ENCODE measurements at regions not wholly inside any gene's neighbourhood (a gene's known extent, or its start where the extent isn't known, plus 50 kb on each side); places are given as distances from the start of the nearest gene placed in this dataset.

- peaks cover 23% of the 10 kb centered on the region for H3K4me1 ChIP-seq (ENCODE audit: insufficient read depth, low read length)
- H3K4me2 ChIP-seq (ENCODE audit: low read depth, low read length), result no peak overlapping the region
- ChIA-PET CTCF (ENCODE audit: low intra/inter-chr PET ratio, low total read pairs) (no interaction called here), POLR2A (interaction anchor here (1.8 kb wide), 1 partner anchor 242 kb away, joined by 8 read pairs; the partner anchor contains the start of gene GLUL)
- no TSS peak for BruUV-seq (replicated peaks)
- no peak overlapping the region for H3K4me3 ChIP-seq (replicated peaks in 1 of 3; ENCODE audit: insufficient read depth in 1 of 3, low read depth in 2 of 3, low read length in 3 of 3)
- ATAC-seq, result no peak
- no peak overlapping the region for H3K9ac ChIP-seq (ENCODE audit: insufficient read depth, low read depth, low read length)
- no peaks in the 10 kb centered on the region for H3K79me2 ChIP-seq (ENCODE audit: insufficient read depth, low read length)
- no peaks in the 10 kb centered on the region for H3K9me3 ChIP-seq (ENCODE audit: low read length)
- intact Hi-C loops (cut with micrococcal nuclease; ENCODE audit: unreplicated experiment), result no loop called here
- no peaks in the 10 kb centered on the region for H4K20me1 ChIP-seq (ENCODE audit: insufficient read depth, low read length)
- H3K36me3 ChIP-seq (replicated peaks in 1 of 2; ENCODE audit: control insufficient read depth in 1 of 2, insufficient read depth in 2 of 2, low read length in 2 of 2), result no peaks in the 10 kb centered on the region
- 51% methylated on average over 6 of the region's 6 CpGs for WGBS (ENCODE audit: low lambda C conversion rate)
- no peak overlapping the region for H3K27ac ChIP-seq (ENCODE audit: extremely low read length, insufficient read depth, low read length)
- no peak overlapping the region for H2AFZ ChIP-seq (ENCODE audit: low read length)
- in situ Hi-C loops (cut with HindIII; ENCODE audit: extremely low pct_ligation_motif_present, low pct_unique_long_range_greater_than_20kb), result loop anchor here (10.0 kb wide), 1 partner anchor 95 kb away; no protein-coding TSS in a partner anchor
- no peak for FAIRE-seq
- DNase-seq (ENCODE audit: low spot score), result no peak
- no peaks in the 10 kb centered on the region; a peak in 1 of 5 replicates for H3K27me3 ChIP-seq (ENCODE audit: control insufficient read depth in 1 of 2, insufficient read depth in 2 of 2, low read length in 2 of 2)
- no peak for TF ChIP-seq ZNF639 (CRISPR knock-in tag; conservative IDR thresholded peaks at IDR 0.05)
- no peak for TF ChIP-seq KLF13 (CRISPR knock-in tag; IDR thresholded peaks at IDR 0.05)
- TF ChIP-seq, protein P1, sequence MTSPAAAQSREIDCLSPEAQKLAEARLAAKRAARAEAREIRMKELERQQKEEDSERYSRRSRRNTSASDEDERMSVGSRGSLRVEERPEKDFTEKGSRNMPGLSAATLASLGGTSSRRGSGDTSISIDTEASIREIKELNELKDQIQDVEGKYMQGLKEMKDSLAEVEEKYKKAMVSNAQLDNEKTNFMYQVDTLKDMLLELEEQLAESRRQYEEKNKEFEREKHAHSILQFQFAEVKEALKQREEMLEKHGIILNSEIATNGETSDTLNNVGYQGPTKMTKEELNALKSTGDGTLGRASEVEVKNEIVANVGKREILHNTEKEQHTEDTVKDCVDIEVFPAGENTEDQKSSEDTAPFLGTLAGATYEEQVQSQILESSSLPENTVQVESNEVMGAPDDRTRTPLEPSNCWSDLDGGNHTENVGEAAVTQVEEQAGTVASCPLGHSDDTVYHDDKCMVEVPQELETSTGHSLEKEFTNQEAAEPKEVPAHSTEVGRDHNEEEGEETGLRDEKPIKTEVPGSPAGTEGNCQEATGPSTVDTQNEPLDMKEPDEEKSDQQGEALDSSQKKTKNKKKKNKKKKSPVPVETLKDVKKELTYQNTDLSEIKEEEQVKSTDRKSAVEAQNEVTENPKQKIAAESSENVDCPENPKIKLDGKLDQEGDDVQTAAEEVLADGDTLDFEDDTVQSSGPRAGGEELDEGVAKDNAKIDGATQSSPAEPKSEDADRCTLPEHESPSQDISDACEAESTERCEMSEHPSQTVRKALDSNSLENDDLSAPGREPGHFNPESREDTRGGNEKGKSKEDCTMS (CRISPR knock-in tag; conservative IDR thresholded peaks at IDR 0.05), result no peak
- TF ChIP-seq KAT8 (CRISPR knock-in tag; IDR thresholded peaks at IDR 0.05), result no peak
- TF ChIP-seq, protein P2, sequence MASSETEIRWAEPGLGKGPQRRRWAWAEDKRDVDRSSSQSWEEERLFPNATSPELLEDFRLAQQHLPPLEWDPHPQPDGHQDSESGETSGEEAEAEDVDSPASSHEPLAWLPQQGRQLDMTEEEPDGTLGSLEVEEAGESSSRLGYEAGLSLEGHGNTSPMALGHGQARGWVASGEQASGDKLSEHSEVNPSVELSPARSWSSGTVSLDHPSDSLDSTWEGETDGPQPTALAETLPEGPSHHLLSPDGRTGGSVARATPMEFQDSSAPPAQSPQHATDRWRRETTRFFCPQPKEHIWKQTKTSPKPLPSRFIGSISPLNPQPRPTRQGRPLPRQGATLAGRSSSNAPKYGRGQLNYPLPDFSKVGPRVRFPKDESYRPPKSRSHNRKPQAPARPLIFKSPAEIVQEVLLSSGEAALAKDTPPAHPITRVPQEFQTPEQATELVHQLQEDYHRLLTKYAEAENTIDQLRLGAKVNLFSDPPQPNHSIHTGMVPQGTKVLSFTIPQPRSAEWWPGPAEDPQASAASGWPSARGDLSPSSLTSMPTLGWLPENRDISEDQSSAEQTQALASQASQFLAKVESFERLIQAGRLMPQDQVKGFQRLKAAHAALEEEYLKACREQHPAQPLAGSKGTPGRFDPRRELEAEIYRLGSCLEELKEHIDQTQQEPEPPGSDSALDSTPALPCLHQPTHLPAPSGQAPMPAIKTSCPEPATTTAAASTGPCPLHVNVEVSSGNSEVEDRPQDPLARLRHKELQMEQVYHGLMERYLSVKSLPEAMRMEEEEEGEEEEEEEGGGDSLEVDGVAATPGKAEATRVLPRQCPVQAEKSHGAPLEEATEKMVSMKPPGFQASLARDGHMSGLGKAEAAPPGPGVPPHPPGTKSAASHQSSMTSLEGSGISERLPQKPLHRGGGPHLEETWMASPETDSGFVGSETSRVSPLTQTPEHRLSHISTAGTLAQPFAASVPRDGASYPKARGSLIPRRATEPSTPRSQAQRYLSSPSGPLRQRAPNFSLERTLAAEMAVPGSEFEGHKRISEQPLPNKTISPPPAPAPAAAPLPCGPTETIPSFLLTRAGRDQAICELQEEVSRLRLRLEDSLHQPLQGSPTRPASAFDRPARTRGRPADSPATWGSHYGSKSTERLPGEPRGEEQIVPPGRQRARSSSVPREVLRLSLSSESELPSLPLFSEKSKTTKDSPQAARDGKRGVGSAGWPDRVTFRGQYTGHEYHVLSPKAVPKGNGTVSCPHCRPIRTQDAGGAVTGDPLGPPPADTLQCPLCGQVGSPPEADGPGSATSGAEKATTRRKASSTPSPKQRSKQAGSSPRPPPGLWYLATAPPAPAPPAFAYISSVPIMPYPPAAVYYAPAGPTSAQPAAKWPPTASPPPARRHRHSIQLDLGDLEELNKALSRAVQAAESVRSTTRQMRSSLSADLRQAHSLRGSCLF (CRISPR knock-in tag; IDR thresholded peaks at IDR 0.05; ENCODE audit: borderline replicate concordance), result no peak
- TF ChIP-seq ZFX (CRISPR knock-in tag; IDR thresholded peaks at IDR 0.05; ENCODE audit: low read depth), result no peak
- TF ChIP-seq FOXA3 (CRISPR knock-in tag; IDR thresholded peaks at IDR 0.05), result no peak
- TF ChIP-seq ZNF557 (CRISPR knock-in tag; IDR thresholded peaks at IDR 0.05), result no peak
- no peak for TF ChIP-seq CBX1 (IDR thresholded peaks at IDR 0.05; ENCODE audit: low read depth)
- no peak for TF ChIP-seq ZNF773 (CRISPR knock-in tag; IDR thresholded peaks at IDR 0.05; ENCODE audit: borderline replicate concordance)
- TF ChIP-seq ZNF629 (CRISPR knock-in tag; conservative IDR thresholded peaks at IDR 0.05), result no peak
- no peak for TF ChIP-seq ZNF770 (CRISPR knock-in tag; IDR thresholded peaks at IDR 0.05)
- no peak for TF ChIP-seq IRX3 (CRISPR knock-in tag; IDR thresholded peaks at IDR 0.05; ENCODE audit: borderline replicate concordance, low read depth)
- no peak for TF ChIP-seq ZNF563 (CRISPR knock-in tag; IDR thresholded peaks at IDR 0.05)
- TF ChIP-seq KDM4B (CRISPR knock-in tag; IDR thresholded peaks at IDR 0.05), result no peak
Measured at GRCh38 chr1:182149411-182149965, 88.0 kb upstream of the ZNF648 start.
